Breast epithelium (tissue), 4 donors: ENCODE measurements at regions not wholly inside any gene's neighbourhood (a gene's known extent, or its start where the extent isn't known, plus 50 kb on each side); places are given as distances from the start of the nearest gene placed in this dataset.
"Not testable (repeated sequence)": the region's sequence is repeated elsewhere in the genome, so short reads cannot be mapped to it uniquely, and the experiment has no call there.

Experiments used
- DNase-seq, 2 donors: peaks; one replicate each; pipeline ENCODE4 v3.0.0-alpha.2; 2019; ENCODE audit warnings: low spot score in 2 of 2
- H3K27ac ChIP-seq, 2 donors: fragments of 200-600 bp; sonication (generic) in 1 of 2; one replicate each; pipeline ENCODE4 v1.5.1; 2016 to 2019; ENCODE audit warnings: mild to moderate bottlenecking in 1 of 2
- H3K27me3 ChIP-seq, 2 donors: fragments of 200-600 bp; sonication (generic) in 1 of 2; one replicate each; pipeline versions ENCODE4 v1.5.1 to v1.6.0; 2017 to 2019; ENCODE audit warnings: control low read depth in 1 of 2, mild to moderate bottlenecking in 1 of 2
- H3K36me3 ChIP-seq: fragments of 200-600 bp; one replicate; pipeline ENCODE4 v1.5.1; 2019
- H3K4me1 ChIP-seq, 2 donors: fragments of 200-600 bp; sonication (generic); one replicate each; pipeline ENCODE4 v1.5.1; 2016 to 2019; ENCODE audit warnings: control low read depth in 1 of 2
- H3K4me3 ChIP-seq, 3 donors: fragments of 200-600 bp; sonication (generic); 1 replicate in 2 of 3; 2 replicates in 1 of 3; pipeline ENCODE4 v1.5.1; 2016 to 2019; ENCODE audit warnings: mild to moderate bottlenecking in 3 of 3, moderate library complexity in 2 of 3
- H3K9me3 ChIP-seq, 2 donors: fragments of 200-600 bp; sonication (generic) in 1 of 2; one replicate each; pipeline ENCODE4 v1.5.1; 2016 to 2019; ENCODE audit warnings: control low read depth in 1 of 2
- POLR2A ChIP-seq: fragments of 450-650 bp; IDR thresholded peaks from one replicate; pipeline ENCODE4 v1.6.1; 2016; ENCODE audit warnings: antibody characterized with exemption, mild to moderate bottlenecking, moderate library complexity
- POLR2AphosphoS5 ChIP-seq, 3 donors: sonication (generic); formaldehyde crosslinking; IDR thresholded peaks; one replicate each; pipeline ENCODE4 v1.6.1; 2017; ENCODE audit warnings: antibody characterized with exemption in 3 of 3
- intact Hi-C: fragments of 100-400 bp; cut with DNase I; formaldehyde crosslinking; loops from one replicate; pipeline ENCODE4 v1.15.1; 2023; ENCODE audit warnings: low total_unique reads
- TF ChIP-seq, protein P1 (sequence below), 3 donors: fragments of 450-650 bp; IDR thresholded peaks; one replicate each; pipeline ENCODE4 v1.5.1; 2016 to 2017; ENCODE audit warnings: antibody characterized with exemption in 3 of 3, mild to moderate bottlenecking in 3 of 3, moderate library complexity in 3 of 3

DNA sequence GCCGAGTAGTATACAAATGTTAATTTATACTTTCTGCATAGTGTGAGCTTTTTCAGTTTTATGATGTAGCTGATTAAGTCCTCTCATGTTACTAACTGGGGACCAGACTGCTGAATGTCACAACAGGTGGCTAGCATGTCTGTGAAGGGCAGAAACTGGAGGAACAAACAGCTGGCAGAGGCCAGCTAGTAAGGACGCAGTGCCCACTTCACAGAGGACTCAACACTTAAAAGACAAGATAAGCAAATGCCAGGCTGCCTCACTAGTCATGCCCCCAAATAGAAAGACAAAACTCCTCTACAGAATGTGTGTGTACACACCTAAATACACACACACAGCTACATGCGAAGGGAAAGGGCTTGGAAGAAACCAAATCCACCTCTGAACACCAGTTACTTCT is 73.8 kb upstream of the ZNF678 start:
- intact Hi-C loops, result loop anchor here (10.0 kb wide), 1 partner anchor 455 kb away; the partner anchor contains the start of gene WNT9A
- DNase-seq, result no peak
- Histone ChIP-seq H3K4me1 (no peaks in the 10 kb centered on the region), H3K36me3 (no peaks in the 10 kb centered on the region), H3K27ac (no peak overlapping the region), H3K27me3 (no peaks in the 10 kb centered on the region), H3K9me3 (peaks cover 0 to 4% of the 10 kb centered on the region in 2 donors), H3K4me3 (no peak overlapping the region)
- TF ChIP-seq POLR2AphosphoS5 (IDR thresholded peaks at IDR 0.05) (no peak), POLR2A (no peak)
- TF ChIP-seq, protein P1, sequence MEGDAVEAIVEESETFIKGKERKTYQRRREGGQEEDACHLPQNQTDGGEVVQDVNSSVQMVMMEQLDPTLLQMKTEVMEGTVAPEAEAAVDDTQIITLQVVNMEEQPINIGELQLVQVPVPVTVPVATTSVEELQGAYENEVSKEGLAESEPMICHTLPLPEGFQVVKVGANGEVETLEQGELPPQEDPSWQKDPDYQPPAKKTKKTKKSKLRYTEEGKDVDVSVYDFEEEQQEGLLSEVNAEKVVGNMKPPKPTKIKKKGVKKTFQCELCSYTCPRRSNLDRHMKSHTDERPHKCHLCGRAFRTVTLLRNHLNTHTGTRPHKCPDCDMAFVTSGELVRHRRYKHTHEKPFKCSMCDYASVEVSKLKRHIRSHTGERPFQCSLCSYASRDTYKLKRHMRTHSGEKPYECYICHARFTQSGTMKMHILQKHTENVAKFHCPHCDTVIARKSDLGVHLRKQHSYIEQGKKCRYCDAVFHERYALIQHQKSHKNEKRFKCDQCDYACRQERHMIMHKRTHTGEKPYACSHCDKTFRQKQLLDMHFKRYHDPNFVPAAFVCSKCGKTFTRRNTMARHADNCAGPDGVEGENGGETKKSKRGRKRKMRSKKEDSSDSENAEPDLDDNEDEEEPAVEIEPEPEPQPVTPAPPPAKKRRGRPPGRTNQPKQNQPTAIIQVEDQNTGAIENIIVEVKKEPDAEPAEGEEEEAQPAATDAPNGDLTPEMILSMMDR (IDR thresholded peaks at IDR 0.05), result no peak

DNA sequence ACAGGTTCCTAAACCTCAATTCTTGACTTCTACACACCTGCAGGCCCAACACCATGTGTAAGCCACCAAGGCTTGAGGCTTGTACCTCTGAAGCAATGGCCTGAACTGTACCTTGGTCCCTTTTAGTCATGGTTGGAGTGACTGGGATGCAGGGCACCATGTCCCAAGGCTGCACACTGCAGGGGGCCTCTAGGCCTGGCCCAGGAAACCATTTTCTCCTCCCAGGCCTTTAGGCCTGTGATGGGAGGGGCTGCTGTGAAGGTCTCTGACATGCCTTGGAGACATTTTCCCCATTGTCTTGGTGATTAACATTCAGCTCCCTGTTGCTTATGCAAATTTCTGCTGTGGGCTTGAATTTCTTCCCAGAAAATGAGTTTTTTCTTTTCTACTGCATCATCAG is 75.8 kb upstream of the ZNF678 start:
- DNase-seq, result no peak
- Histone ChIP-seq H3K27me3 (no peaks in the 10 kb centered on the region), H3K27ac (no peak overlapping the region), H3K4me1 (no peaks in the 10 kb centered on the region), H3K9me3 (peaks cover 0 to 4% of the 10 kb centered on the region in 2 donors), H3K36me3 (no peaks in the 10 kb centered on the region), H3K4me3 (no peak overlapping the region)
- intact Hi-C loops, result loop anchor here (10.0 kb wide), 1 partner anchor 457 kb away; the partner anchor contains the start of gene WNT9A
- TF ChIP-seq, protein P1 (IDR thresholded peaks at IDR 0.05), result no peak
- TF ChIP-seq POLR2AphosphoS5 (IDR thresholded peaks at IDR 0.05), result no peak
- no peak for TF ChIP-seq POLR2A

DNA sequence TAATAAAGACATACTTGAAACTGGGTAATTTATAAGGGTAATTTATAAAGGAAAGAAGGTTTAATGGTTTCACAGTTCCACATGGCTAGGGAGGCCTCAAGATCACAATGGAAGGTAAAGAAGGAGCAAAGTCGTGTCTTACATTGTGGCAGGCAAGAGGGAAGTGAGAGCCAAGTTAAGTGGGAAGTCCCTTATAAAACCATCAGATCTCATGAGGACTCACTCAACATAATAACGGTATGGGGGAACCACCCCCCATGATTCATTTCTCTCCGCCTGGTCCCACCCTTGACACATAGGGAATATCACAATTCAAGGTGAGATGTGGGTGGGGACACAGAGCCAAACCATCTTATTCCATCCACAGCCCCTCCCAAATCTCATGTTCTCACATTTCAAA is 76.8 kb upstream of the ZNF678 start:
- Histone ChIP-seq H3K4me1 (no peaks in the 10 kb centered on the region), H3K36me3 (no peaks in the 10 kb centered on the region), H3K9me3 (peaks cover 0 to 4% of the 10 kb centered on the region in 2 donors), H3K27ac (no peak overlapping the region), H3K4me3 (no peak overlapping the region), H3K27me3 (no peaks in the 10 kb centered on the region)
- no peak for DNase-seq
- TF ChIP-seq, protein P1 (IDR thresholded peaks at IDR 0.05), result no peak
- TF ChIP-seq POLR2A, result no peak
- no peak for TF ChIP-seq POLR2AphosphoS5 (IDR thresholded peaks at IDR 0.05)
- intact Hi-C loops, result loop anchor here (10.0 kb wide), 1 partner anchor 458 kb away; the partner anchor contains the start of gene WNT9A

DNA sequence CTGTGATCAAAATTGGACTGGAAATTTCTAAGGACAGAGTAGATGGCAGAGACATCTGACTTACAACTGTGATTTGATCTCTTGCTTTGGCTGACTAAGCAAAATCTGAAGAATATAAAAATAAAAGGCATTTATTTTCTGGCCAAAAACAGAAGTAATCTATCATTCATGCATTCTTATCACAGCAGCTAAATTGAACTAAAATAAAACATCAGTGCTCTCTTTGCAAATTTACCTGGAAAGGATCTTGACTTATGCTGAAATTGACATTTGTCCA is 81.4 kb upstream of the ZNF678 start:
- Histone ChIP-seq H3K4me3 (no peak overlapping the region), H3K4me1 (no peaks in the 10 kb centered on the region), H3K27ac (no peak overlapping the region), H3K27me3 (no peaks in the 10 kb centered on the region), H3K36me3 (no peaks in the 10 kb centered on the region), H3K9me3 (no peaks in the 10 kb centered on the region)
- intact Hi-C loops, result loop anchor here (10.0 kb wide), 1 partner anchor 463 kb away; the partner anchor contains the start of gene WNT9A
- DNase-seq, result no peak
- no peak for TF ChIP-seq POLR2AphosphoS5 (IDR thresholded peaks at IDR 0.05)
- TF ChIP-seq POLR2A, result no peak
- TF ChIP-seq, protein P1 (IDR thresholded peaks at IDR 0.05), result no peak

DNA sequence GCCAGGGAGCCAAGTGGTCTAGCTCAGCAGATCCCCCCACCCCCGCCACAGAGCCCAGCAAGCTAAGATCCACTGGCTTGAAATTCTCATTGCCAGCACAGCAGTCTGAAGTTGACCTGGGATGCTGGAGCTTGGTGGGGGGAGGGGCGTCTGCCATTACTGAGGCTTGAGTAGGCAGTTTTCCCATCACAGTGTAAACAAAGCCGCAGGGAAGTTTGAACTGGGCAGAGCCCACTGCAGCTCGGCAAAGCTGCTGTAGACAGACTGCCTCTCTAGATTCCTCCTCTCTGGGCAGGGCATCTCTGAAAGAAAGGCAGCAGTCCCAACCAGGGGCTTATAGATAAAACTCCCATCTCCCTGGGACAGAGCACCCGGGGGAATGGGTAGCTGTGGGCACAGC is 89.3 kb upstream of the ZNF678 start:
- H3K4me1 ChIP-seq, H3K27me3 ChIP-seq, H3K36me3 ChIP-seq, H3K4me3 ChIP-seq, intact Hi-C loops, H3K27ac ChIP-seq, H3K9me3 ChIP-seq: not testable (repeated sequence)
- peak in 1 of 2 donors; percentile 60 for DNase-seq

DNA sequence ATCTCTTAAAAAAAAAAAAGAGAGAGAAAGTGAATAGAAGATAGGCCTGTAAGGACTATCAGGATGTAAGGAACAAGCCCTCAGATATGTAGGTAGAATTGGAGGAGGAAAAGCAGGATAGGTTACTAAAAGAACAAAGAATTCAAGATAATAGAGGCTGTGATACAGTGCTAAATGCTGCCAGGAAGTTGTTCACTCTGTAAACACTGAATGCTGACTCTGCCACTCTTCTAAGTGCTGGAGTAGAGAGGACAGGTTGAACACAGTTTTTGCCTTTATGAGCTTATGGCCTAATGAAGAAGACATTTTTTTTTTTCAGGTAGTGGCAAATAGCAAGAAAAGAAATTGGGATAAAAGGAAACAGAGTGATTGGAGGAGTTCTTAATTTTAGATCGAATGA is 90.6 kb upstream of the ZNF678 start:
- DNase-seq, result no peak
- no peaks in the 10 kb centered on the region for H3K9me3 ChIP-seq
- peaks cover 0 to 7% of the 10 kb centered on the region in 2 donors for H3K27me3 ChIP-seq
- intact Hi-C loops, result no loop called here
- H3K4me3 ChIP-seq, result no peak overlapping the region
- no peaks in the 10 kb centered on the region for H3K4me1 ChIP-seq
- H3K27ac ChIP-seq, result no peak overlapping the region
- TF ChIP-seq, protein P1 (IDR thresholded peaks at IDR 0.05), result no peak
- TF ChIP-seq POLR2AphosphoS5 (IDR thresholded peaks at IDR 0.05) (no peak), POLR2A (no peak)
- H3K36me3 ChIP-seq, result no peaks in the 10 kb centered on the region
